Activated CD4-positive, alpha-beta T cell treated with anti-CD3 and anti-CD28 coated beads, Interleukin-2, amount 10 ng/mL, durations not matched to agents 24 days and 14 days (primary cell): ENCODE measurements at regions not wholly inside any gene's neighbourhood (a gene's known extent, or its start where the extent isn't known, plus 50 kb on each side); places are given as distances from the start of the nearest gene placed in this dataset.

Experiments used
- DNase-seq: peaks from one replicate; pipeline ENCODE4 v3.0.0; 2022
- H3K27ac Mint-ChIP-seq: one replicate; pipeline ENCODE4 v1.8.0; 2022; ENCODE audit warnings: mild to moderate bottlenecking, mixed read lengths
- H3K27me3 Mint-ChIP-seq: one replicate; pipeline ENCODE4 v1.8.0; 2022; ENCODE audit warnings: mixed read lengths
- H3K36me3 Mint-ChIP-seq: one replicate; pipeline ENCODE4 v1.8.0; 2022; ENCODE audit warnings: low read depth, mild to moderate bottlenecking, mixed read lengths
- H3K4me1 Mint-ChIP-seq: one replicate; pipeline ENCODE4 v1.8.0; 2021; ENCODE audit warnings: mixed read lengths
- H3K4me3 Mint-ChIP-seq: one replicate; pipeline ENCODE4 v1.8.0; 2022; ENCODE audit warnings: mild to moderate bottlenecking, moderate library complexity, mixed read lengths
- H3K9me3 Mint-ChIP-seq: one replicate; pipeline ENCODE4 v1.8.0; 2021; ENCODE audit warnings: mixed read lengths
- intact Hi-C: fragments of 100-400 bp; cut with micrococcal nuclease; formaldehyde crosslinking; loops from one replicate; pipeline ENCODE4 v1.15.1; 2023

DNA sequence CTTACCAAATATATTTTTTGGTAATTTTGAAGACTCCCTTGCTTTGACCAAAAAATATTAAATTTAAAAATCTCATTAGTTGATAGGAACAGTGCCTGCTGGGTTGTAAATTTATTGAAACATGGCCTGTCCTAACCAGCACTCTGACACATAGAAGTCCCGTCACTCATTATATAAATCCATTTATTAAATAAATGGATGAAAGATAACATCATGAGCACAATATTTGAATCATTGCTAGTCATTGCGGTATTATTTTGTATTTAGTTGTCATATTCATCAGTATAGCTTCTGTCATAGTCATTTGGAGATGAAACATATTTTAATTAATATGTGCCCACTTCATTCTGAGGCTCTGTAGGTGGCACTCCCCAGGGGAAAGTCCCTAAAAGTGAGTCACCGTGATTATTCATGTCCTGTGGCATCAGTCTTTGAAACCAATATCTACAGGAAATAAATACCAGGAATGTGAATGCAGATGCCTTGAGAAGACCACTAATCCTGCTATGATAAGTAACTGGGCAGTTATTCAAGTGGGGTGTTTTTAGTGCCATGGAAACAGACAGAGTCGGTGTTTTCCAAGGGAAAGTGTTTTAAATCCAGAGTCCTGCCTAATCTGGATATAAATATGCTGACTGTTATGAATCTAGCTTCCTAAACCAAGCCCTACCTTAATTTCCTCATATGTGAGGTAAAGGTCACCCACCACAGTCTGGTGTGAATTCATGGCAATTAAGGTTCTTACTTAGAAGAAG is 302.0 kb downstream of the DUSP10 start:
- Mint-ChIP-seq H3K27me3 (peaks cover 5% of the 10 kb centered on the region), H3K36me3 (no peaks in the 10 kb centered on the region), H3K4me1 (peaks cover 23% of the 10 kb centered on the region), H3K4me3 (no peak overlapping the region), H3K9me3 (no peaks in the 10 kb centered on the region), H3K27ac (peak overlapping the region; percentile 87)
- intact Hi-C loops: loop anchor here (1.0 to 10.0 kb wide), 6 partner anchors 268 to 555 kb away; partner anchors contain the start of gene DUSP10
- DNase-seq: peak; percentile 66

DNA sequence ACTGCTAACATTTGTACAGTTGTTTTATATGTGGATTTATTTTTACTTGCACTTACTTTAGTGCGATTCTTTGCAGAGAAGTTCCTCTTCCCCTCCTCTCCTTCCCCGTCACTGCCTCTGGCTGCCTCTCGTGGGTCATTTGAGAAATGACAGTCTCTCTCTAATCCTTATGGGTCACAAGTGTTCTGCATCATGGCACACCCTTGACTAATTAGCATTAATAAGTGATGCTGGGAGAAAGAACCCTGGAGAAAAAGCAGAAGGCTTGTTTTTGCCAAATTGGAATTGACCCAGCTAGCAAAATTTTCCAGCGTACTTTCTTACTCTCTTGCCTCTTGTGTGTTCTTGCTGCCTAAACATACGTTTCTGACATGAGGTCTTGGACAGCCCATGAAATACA is 301.2 kb downstream of the DUSP10 start:
- Mint-ChIP-seq H3K36me3 (no peaks in the 10 kb centered on the region), H3K27me3 (peaks cover 7% of the 10 kb centered on the region), H3K4me3 (no peak overlapping the region), H3K4me1 (peaks cover 19% of the 10 kb centered on the region), H3K9me3 (no peaks in the 10 kb centered on the region), H3K27ac (peak overlapping the region; percentile 52)
- intact Hi-C loops: loop anchor here (2.0 to 10.0 kb wide), 4 partner anchors 302 to 554 kb away; partner anchors contain the start of gene DUSP10
- DNase-seq: no peak

- intact Hi-C loops: loop anchor here (5.0 to 10.0 kb wide), 3 partner anchors 350 to 553 kb away; no protein-coding TSS in a partner anchor
- no peak for DNase-seq
- H3K36me3 Mint-ChIP-seq: no peaks in the 10 kb centered on the region
- no peaks in the 10 kb centered on the region for H3K9me3 Mint-ChIP-seq
- peaks cover 19% of the 10 kb centered on the region for H3K4me1 Mint-ChIP-seq
- H3K27ac Mint-ChIP-seq: no peak overlapping the region
- H3K4me3 Mint-ChIP-seq: no peak overlapping the region
- H3K27me3 Mint-ChIP-seq: peaks cover 12% of the 10 kb centered on the region
Measured at GRCh38 chr1:221442056-221442455, 299.8 kb downstream of the DUSP10 start.

DNA sequence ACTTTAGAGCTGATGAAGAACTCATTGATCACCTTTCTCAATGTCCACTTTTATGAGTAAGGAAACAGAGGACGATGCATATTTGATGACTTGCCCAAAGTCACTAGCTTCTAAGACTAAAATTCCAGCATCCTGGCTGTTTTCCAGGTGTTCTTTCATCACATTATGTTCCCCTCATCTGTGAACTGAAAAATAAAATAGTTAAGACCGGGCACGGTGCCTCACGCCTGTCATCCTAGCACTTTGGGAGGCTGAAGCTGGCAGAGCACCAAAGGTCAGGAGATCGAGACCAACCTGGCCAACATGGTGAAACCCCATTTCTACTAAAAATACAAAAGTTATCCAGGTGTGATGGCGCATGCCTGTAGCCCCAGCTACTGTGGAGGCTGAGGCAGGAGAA is 297.5 kb downstream of the DUSP10 start:
- intact Hi-C loops: loop anchor here (5.0 to 10.0 kb wide), 3 partner anchors 348 to 550 kb away; no protein-coding TSS in a partner anchor
- no peak overlapping the region for H3K27ac Mint-ChIP-seq

DNA sequence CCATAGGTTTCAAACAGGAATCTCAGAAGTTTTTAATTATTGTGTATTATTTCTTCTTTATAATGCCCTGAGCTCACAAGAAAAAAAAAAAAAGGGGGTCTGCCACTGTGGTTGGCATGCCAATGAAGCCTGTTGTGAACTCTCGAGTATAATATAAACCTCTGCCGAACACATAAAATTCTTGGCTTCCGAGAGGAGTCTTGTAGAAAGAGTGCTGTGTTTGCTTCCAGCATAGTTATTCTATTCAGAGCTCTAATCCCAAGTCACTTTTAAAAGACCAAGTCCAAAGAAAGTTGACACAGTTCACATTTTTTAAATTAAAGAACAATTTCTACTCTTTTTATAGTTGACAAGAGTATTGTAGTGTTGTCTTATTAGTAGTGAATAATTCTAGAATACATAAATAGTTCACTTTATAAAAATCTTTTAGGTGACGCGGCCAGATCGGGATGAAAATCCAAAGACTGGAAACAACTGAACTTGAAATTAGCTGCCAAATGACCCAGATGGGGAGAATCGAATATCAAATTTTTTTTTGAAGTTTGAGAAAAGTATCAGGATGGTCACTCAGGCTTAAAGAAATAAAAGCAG is 293.2 kb downstream of the DUSP10 start:
- Mint-ChIP-seq H3K27ac (no peak overlapping the region), H3K9me3 (peaks cover 5% of the 10 kb centered on the region)
- intact Hi-C loops: loop anchor here (10.0 kb wide), 1 partner anchor 546 kb away; no protein-coding TSS in a partner anchor

More for the DNA sequence above, 297.5 kb downstream of the DUSP10 start:
- Mint-ChIP-seq H3K4me1 (peaks cover 14% of the 10 kb centered on the region), H3K36me3 (no peaks in the 10 kb centered on the region), H3K27me3 (peaks cover 12% of the 10 kb centered on the region), H3K4me3 (no peak overlapping the region), H3K9me3 (peaks cover 5% of the 10 kb centered on the region)
- no peak for DNase-seq

DNA sequence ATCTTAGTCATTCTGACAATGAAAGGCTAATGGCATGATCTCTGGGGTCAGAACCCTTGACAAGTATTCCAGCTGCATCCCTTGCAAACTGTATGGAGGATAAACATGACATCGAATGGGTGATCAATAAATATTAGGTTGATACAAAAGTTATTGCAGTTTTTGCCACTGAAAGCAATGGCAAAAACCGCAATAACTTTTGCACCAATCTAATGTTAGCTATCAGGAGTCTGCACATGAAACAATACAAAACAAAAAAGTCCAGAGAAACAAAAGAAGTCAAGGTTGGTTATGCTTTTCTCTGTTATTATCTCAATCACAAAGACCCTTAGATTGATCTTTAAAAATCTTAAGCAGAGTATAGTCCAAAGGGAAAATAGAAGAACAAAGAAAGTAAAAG is 292.7 kb downstream of the DUSP10 start:
- no peak for DNase-seq
- intact Hi-C loops: loop anchor here (10.0 kb wide), 1 partner anchor 546 kb away; no protein-coding TSS in a partner anchor
- Mint-ChIP-seq H3K27me3 (peaks cover 7% of the 10 kb centered on the region), H3K9me3 (peaks cover 5% of the 10 kb centered on the region), H3K4me3 (no peak overlapping the region), H3K27ac (no peak overlapping the region), H3K4me1 (peaks cover 9% of the 10 kb centered on the region), H3K36me3 (no peaks in the 10 kb centered on the region)

More for the DNA sequence above, 293.2 kb downstream of the DUSP10 start:
- Mint-ChIP-seq H3K4me1 (peaks cover 9% of the 10 kb centered on the region), H3K36me3 (no peaks in the 10 kb centered on the region), H3K27me3 (peaks cover 7% of the 10 kb centered on the region), H3K4me3 (no peak overlapping the region)
- DNase-seq: no peak

DNA sequence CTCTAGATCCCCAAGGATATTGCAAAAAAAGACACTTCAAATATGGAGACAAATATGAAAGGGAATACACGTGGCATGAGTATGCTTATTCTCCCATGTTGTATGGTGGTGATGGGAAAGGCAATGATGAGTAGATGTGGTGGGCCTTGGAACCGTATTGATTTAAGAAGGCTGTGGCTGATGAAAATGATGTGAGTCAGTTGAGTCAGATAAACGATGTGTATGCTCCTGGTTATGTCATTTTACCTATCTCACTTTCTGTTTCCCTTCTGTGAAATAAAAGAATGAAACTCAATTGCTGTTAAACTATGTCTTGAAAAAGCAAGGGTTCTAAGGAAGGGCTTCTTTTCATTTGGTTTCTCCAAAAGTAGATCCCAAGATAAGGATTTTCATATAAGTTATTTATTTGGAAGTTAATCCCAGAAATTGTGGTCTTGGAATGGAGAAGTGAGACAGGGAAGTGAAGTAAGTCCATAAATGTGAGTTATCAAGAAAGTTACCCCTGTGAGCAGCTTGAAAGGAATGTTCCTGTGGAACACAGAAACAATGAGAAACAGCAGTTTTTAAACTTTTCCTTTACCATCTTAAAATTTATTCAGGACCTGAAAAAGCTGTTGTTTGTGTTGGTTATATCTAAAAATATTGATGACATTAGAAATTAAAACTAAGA is 292.0 kb downstream of the DUSP10 start:
- peaks cover 7% of the 10 kb centered on the region for H3K27me3 Mint-ChIP-seq
- intact Hi-C loops: loop anchor here (10.0 kb wide), 1 partner anchor 545 kb away; no protein-coding TSS in a partner anchor
- H3K4me1 Mint-ChIP-seq: peaks cover 9% of the 10 kb centered on the region
- no peak for DNase-seq
- H3K27ac Mint-ChIP-seq: no peak overlapping the region
- H3K4me3 Mint-ChIP-seq: no peak overlapping the region
- H3K36me3 Mint-ChIP-seq: no peaks in the 10 kb centered on the region
- peaks cover 5% of the 10 kb centered on the region for H3K9me3 Mint-ChIP-seq

DNA sequence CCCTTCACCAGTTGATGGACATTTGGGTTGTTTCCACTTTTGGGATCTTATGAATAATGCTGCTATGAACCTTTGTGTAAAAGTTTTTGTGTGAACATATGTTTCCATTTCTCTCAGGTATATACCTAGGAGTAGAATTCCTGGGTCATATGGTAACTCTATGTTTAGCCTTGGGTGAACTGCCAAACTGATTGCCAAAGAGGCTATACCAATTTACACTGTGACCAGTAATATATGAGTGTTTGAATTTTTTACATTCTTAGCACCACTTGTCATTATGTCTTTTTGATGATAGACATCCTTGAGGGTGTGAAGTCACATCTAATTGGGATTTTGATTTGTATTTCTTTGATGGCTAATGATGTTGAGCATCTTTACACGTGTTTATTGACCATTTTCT is 290.1 kb downstream of the DUSP10 start:
- intact Hi-C loops: no loop called here
- H3K9me3 Mint-ChIP-seq: peaks cover 5% of the 10 kb centered on the region
- no peaks in the 10 kb centered on the region for H3K36me3 Mint-ChIP-seq
- H3K4me3 Mint-ChIP-seq: no peak overlapping the region
- DNase-seq: no peak
- no peak overlapping the region for H3K27ac Mint-ChIP-seq
- peaks cover 9% of the 10 kb centered on the region for H3K4me1 Mint-ChIP-seq
- peaks cover 6% of the 10 kb centered on the region for H3K27me3 Mint-ChIP-seq

GRCh38 chr1:221454096-221454495 is 287.8 kb downstream of the DUSP10 start:
- H3K36me3 Mint-ChIP-seq: no peaks in the 10 kb centered on the region
- H3K27me3 Mint-ChIP-seq: peaks cover 17% of the 10 kb centered on the region
- intact Hi-C loops: no loop called here
- DNase-seq: no peak
- no peak overlapping the region for H3K27ac Mint-ChIP-seq
- peaks cover 3% of the 10 kb centered on the region for H3K9me3 Mint-ChIP-seq
- no peak overlapping the region for H3K4me3 Mint-ChIP-seq
- H3K4me1 Mint-ChIP-seq: peaks cover 9% of the 10 kb centered on the region

GRCh38 chr1:221456918-221457317 is 285.0 kb downstream of the DUSP10 start:
- Mint-ChIP-seq H3K36me3 (no peaks in the 10 kb centered on the region), H3K9me3 (no peaks in the 10 kb centered on the region), H3K27ac (no peak overlapping the region), H3K4me1 (no peaks in the 10 kb centered on the region), H3K4me3 (no peak overlapping the region), H3K27me3 (peaks cover 31% of the 10 kb centered on the region)
- intact Hi-C loops: no loop called here
- DNase-seq: no peak

DNA sequence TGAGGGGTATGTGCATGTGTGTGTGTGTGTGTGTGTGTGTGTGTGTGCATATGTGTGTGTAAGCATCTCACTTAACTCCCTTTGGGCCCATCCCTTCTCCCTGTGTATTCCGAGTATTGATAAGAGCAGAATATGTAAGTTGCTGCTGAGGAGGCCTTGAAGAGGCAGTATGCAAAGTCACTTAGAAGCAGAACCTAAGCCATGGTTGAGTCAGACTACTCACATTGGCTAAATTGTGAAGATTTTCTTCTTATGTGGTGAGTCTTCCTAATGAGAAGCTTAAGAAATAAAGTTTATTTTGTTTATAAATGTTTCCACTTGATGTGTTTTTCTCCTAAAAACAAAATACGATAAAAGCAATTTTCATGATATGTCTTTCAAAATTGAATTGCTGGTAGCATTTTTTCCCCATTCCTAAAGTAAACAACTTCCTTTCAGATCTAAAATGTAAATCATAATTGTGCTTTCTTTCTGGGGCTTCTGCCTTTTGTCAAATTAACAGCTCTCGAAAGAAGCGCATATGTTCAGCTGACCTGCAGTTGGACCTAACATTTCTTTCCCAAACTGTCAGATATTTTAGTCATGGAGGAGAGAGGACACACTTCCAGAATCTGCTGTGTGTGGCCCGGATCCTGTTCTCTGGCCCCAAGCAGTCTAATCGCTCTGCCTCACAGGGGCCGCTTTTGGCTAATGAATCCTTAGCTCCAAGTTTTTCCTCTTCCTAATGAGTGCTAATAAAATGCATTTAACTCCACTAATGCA is 284.0 kb downstream of the DUSP10 start:
- no peak overlapping the region for H3K27ac Mint-ChIP-seq
- no peaks in the 10 kb centered on the region for H3K9me3 Mint-ChIP-seq
- H3K27me3 Mint-ChIP-seq: peaks cover 31% of the 10 kb centered on the region
- H3K4me1 Mint-ChIP-seq: no peaks in the 10 kb centered on the region
- H3K36me3 Mint-ChIP-seq: no peaks in the 10 kb centered on the region
- no peak overlapping the region for H3K4me3 Mint-ChIP-seq
- intact Hi-C loops: no loop called here
- no peak for DNase-seq

DNA sequence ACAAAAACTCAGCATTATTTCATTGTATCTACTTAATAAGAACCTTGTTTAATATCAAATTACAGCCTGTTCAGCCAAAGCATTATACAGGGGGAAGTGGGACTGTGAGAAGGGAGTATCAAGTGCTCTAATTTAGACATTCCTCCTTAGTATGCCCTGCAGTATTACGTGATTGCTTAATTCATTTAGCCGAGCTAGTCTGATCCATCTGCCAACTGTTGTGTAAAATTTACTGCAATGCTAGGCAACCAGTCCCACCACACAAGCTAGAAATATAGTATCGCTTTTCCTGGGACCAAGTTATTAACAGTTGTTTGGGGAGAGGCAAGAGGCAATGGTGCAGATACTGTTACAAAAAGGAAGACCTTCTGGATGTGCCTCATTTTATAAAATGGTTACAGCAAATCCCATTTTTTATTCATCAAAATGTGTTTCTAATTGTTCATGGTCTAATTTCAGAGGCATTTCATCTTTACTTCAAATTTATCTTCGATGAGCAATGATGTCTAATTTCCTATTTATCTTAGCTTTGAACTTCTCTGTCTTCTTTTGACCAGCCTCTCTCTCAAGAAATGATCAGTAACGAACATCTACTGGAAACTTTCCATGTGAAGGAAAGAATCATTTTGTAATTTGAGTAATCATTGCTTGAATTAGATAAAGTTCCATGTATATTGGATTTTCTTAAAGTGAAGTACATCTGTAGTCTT is 283.3 kb downstream of the DUSP10 start:
- peaks cover 31% of the 10 kb centered on the region for H3K27me3 Mint-ChIP-seq
- H3K36me3 Mint-ChIP-seq: no peaks in the 10 kb centered on the region
- no peak for DNase-seq
- H3K4me3 Mint-ChIP-seq: no peak overlapping the region
- no peak overlapping the region for H3K27ac Mint-ChIP-seq
- H3K9me3 Mint-ChIP-seq: no peaks in the 10 kb centered on the region
- H3K4me1 Mint-ChIP-seq: no peaks in the 10 kb centered on the region
- intact Hi-C loops: no loop called here

DNA sequence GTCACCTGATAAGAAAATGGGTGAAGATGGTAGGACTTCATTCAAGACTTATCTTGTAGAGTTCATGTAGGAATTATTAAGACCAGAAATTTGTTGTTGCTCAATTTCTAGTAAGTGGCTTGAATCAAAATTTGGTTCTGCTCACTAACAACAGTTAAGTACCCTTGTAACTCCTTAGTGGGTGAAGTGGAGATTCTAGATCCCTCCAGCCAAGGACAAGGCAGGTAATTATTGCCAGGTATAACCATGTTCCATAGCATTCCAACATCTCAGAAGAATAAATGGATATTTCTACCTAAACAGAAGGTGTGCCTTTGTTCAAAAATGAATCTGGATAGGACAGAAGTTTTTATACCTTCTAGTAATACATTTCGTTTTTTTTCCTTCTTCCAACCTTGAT is 282.3 kb downstream of the DUSP10 start:
- Mint-ChIP-seq H3K36me3 (no peaks in the 10 kb centered on the region), H3K27me3 (peaks cover 31% of the 10 kb centered on the region), H3K9me3 (no peaks in the 10 kb centered on the region), H3K4me3 (no peak overlapping the region), H3K4me1 (no peaks in the 10 kb centered on the region), H3K27ac (no peak overlapping the region)
- intact Hi-C loops: no loop called here
- no peak for DNase-seq
